Panc1 (cell line): ENCODE measurements at regions not wholly inside any gene's neighbourhood (a gene's known extent, or its start where the extent isn't known, plus 50 kb on each side); places are given as distances from the start of the nearest gene placed in this dataset.

Experiments
- POLR2AphosphoS5 ChIP-seq: IDR thresholded peaks from 2 replicates; pipeline ENCODE4 v1.6.1; 2012; ENCODE audit warnings: mild to moderate bottlenecking, low read depth, low read length, moderate library complexity
- SIN3A ChIP-seq: IDR thresholded peaks from 2 replicates; pipeline ENCODE4 v1.6.1; 2012; ENCODE audit warnings: low read depth, mild to moderate bottlenecking, low read length, moderate library complexity, borderline replicate concordance; ENCODE audit not compliant: insufficient read depth
- TCF7L2 ChIP-seq: IDR thresholded peaks from 2 replicates; pipeline ENCODE4 v1.6.1; 2011; ENCODE audit warnings: mild to moderate bottlenecking, low read depth, low read length, inconsistent platforms
- TF ChIP-seq, protein P1 (sequence below): fragments of 450-650 bp; IDR thresholded peaks from 2 replicates; pipeline ENCODE4 v1.5.1; 2017; ENCODE audit warnings: mild to moderate bottlenecking
- TF ChIP-seq, protein P2 (sequence below), 2 experiments: IDR thresholded peaks; 2 replicates each; pipeline ENCODE4 v1.6.1; 2011 to 2012; ENCODE audit warnings: low read depth in 2 of 2, control low read depth in 1 of 2, low read length in 1 of 2, mild to moderate bottlenecking in 1 of 2, moderate library complexity in 1 of 2; ENCODE audit not compliant: insufficient read depth in 1 of 2

DNA sequence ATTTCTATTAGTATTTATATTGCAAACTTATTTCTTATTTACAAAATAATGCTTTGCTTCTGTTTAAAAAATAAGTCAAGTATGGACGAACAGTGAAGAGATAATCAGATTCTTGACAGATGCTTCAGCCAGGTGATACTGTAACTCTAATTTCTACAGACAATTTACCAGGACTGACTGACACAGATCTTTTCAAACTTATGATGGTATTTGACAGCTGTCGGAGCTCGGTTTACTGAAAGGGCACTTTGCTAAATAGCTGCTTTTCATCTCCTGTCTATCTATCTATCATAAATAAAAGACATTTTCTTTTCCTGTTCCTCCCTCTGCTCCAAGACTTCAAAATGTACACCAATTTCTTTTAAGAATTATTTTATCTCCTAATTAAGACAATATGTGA is 422.5 kb upstream of the SLC8A1 start:
- TF ChIP-seq, protein P1, sequence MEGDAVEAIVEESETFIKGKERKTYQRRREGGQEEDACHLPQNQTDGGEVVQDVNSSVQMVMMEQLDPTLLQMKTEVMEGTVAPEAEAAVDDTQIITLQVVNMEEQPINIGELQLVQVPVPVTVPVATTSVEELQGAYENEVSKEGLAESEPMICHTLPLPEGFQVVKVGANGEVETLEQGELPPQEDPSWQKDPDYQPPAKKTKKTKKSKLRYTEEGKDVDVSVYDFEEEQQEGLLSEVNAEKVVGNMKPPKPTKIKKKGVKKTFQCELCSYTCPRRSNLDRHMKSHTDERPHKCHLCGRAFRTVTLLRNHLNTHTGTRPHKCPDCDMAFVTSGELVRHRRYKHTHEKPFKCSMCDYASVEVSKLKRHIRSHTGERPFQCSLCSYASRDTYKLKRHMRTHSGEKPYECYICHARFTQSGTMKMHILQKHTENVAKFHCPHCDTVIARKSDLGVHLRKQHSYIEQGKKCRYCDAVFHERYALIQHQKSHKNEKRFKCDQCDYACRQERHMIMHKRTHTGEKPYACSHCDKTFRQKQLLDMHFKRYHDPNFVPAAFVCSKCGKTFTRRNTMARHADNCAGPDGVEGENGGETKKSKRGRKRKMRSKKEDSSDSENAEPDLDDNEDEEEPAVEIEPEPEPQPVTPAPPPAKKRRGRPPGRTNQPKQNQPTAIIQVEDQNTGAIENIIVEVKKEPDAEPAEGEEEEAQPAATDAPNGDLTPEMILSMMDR = no peak
- TF ChIP-seq POLR2AphosphoS5 (no peak), SIN3A (no peak), TCF7L2 (no peak)
- TF ChIP-seq, protein P2, sequence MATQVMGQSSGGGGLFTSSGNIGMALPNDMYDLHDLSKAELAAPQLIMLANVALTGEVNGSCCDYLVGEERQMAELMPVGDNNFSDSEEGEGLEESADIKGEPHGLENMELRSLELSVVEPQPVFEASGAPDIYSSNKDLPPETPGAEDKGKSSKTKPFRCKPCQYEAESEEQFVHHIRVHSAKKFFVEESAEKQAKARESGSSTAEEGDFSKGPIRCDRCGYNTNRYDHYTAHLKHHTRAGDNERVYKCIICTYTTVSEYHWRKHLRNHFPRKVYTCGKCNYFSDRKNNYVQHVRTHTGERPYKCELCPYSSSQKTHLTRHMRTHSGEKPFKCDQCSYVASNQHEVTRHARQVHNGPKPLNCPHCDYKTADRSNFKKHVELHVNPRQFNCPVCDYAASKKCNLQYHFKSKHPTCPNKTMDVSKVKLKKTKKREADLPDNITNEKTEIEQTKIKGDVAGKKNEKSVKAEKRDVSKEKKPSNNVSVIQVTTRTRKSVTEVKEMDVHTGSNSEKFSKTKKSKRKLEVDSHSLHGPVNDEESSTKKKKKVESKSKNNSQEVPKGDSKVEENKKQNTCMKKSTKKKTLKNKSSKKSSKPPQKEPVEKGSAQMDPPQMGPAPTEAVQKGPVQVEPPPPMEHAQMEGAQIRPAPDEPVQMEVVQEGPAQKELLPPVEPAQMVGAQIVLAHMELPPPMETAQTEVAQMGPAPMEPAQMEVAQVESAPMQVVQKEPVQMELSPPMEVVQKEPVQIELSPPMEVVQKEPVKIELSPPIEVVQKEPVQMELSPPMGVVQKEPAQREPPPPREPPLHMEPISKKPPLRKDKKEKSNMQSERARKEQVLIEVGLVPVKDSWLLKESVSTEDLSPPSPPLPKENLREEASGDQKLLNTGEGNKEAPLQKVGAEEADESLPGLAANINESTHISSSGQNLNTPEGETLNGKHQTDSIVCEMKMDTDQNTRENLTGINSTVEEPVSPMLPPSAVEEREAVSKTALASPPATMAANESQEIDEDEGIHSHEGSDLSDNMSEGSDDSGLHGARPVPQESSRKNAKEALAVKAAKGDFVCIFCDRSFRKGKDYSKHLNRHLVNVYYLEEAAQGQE (IDR thresholded peaks at IDR 0.05; ENCODE audit: insufficient read depth in 1 of 2, low read depth in 2 of 2, low read length in 1 of 2) = no peak
